Testis (tissue), 2 donors: ENCODE measurements at regions not wholly inside any gene's neighbourhood (a gene's known extent, or its start where the extent isn't known, plus 50 kb on each side); places are given as distances from the start of the nearest gene placed in this dataset.

Source experiments
- DNase-seq: peaks from one replicate; pipeline ENCODE4 v3.0.0-alpha.2; 2019
- H3K27ac ChIP-seq, 2 donors: fragments of 200-600 bp; sonication (generic); one replicate each; pipeline ENCODE4 v1.5.1; 2019
- H3K27me3 ChIP-seq: fragments of 200-600 bp; sonication (generic); one replicate; pipeline ENCODE4 v1.5.1; 2019
- H3K36me3 ChIP-seq: fragments of 200-600 bp; sonication (generic); one replicate; pipeline ENCODE4 v1.5.1; 2017; ENCODE audit warnings: low read depth; ENCODE audit errors: missing control alignments
- H3K4me1 ChIP-seq: fragments of 200-600 bp; sonication (generic); one replicate; pipeline ENCODE4 v1.5.1; 2019
- H3K4me3 ChIP-seq, 2 donors: fragments of 200-600 bp; sonication (generic); one replicate each; pipeline ENCODE4 v1.5.1; 2017 to 2019
- H3K9me3 ChIP-seq: fragments of 200-600 bp; sonication (generic); one replicate; pipeline ENCODE4 v1.5.1; 2017
- POLR2A ChIP-seq: fragments of 450-650 bp; IDR thresholded peaks from one replicate; pipeline ENCODE4 v1.6.1; 2017; ENCODE audit warnings: antibody characterized with exemption, mild to moderate bottlenecking, moderate library complexity
- whole genome bisulfite sequencing, 2 donors: methylation state at CpG; one replicate each; pipeline ENCODE4 v1.1.5; 2018; 5-methylcytosine and 5-hydroxymethylcytosine counted together
- intact Hi-C: fragments of 100-400 bp; cut with DNase I; formaldehyde crosslinking; loops from one replicate; pipeline ENCODE4 v1.15.1; 2023; ENCODE audit warnings: low total_unique reads
- TF ChIP-seq, protein P1 (sequence below), 3 experiments: fragments of 450-650 bp in 2 of 3; fragments of 200-600 bp in 1 of 3; sonication (generic) in 1 of 3; IDR thresholded peaks; one replicate each; pipeline ENCODE4 v1.5.1; 2016 to 2019; ENCODE audit warnings: antibody characterized with exemption in 3 of 3, mild to moderate bottlenecking in 2 of 3, moderate library complexity in 1 of 3

DNA sequence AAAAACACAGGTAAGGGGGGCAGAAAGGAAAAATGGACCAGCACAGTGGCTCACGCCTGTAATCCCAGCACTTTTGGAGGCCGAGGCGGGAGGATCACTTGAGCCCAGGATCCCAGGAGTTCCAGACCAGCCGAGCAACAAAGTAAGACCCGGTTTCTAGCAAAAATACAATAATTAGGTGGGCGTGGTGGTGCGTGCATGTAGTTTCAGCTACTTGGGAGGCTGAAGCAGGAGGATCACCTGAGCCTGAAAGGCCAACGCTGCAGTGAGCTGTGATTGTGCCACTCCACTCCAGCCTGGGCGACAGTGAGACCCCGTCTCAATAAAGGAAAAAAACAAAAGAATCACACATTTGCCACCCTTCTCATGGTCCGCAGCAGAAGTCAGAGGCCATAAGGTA lies 519.4 kb downstream of the BRD1 start:
- Histone ChIP-seq H3K9me3 (no peaks in the 10 kb centered on the region), H3K4me3 (no peak overlapping the region), H3K27me3 (no peaks in the 10 kb centered on the region), H3K27ac (no peak overlapping the region), H3K4me1 (no peaks in the 10 kb centered on the region), H3K36me3 (no peaks in the 10 kb centered on the region)
- WGBS, 2 donors = 89 to 91% methylated on average over 11 of the region's 11 CpGs
- peak; percentile 8 for DNase-seq
- TF ChIP-seq, protein P1, sequence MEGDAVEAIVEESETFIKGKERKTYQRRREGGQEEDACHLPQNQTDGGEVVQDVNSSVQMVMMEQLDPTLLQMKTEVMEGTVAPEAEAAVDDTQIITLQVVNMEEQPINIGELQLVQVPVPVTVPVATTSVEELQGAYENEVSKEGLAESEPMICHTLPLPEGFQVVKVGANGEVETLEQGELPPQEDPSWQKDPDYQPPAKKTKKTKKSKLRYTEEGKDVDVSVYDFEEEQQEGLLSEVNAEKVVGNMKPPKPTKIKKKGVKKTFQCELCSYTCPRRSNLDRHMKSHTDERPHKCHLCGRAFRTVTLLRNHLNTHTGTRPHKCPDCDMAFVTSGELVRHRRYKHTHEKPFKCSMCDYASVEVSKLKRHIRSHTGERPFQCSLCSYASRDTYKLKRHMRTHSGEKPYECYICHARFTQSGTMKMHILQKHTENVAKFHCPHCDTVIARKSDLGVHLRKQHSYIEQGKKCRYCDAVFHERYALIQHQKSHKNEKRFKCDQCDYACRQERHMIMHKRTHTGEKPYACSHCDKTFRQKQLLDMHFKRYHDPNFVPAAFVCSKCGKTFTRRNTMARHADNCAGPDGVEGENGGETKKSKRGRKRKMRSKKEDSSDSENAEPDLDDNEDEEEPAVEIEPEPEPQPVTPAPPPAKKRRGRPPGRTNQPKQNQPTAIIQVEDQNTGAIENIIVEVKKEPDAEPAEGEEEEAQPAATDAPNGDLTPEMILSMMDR (IDR thresholded peaks at IDR 0.05) = no peak
- TF ChIP-seq POLR2A = no peak
- intact Hi-C loops = no loop called here

DNA sequence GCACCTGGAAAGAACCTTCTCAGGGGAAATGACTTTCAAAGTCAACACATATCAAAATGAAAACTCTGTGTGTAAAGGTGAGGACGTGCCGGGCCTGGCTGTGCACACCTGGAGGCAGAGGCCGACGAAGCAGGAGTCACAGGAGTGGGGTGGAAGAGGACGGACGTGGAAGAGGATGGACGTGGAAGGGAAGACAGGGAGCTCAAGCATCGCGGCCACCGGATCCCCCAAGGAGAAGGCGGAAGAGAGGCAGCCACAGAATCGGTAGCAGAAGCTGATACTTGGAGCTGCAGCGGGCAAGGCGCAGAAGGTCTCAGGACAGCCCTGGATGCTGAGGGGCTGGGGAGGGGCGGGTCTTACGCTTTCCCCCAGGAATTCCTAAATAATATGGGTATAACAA lies 519.8 kb downstream of the BRD1 start:
- H3K9me3 ChIP-seq = no peaks in the 10 kb centered on the region
- 88 to 92% methylated on average over 16 of the region's 16 CpGs for WGBS, 2 donors
- H3K27ac ChIP-seq = no peak overlapping the region
- intact Hi-C loops = no loop called here
- no peaks in the 10 kb centered on the region for H3K4me1 ChIP-seq
- DNase-seq = peak; percentile 11
- TF ChIP-seq, protein P1 (IDR thresholded peaks at IDR 0.05) = no peak
- no peak for TF ChIP-seq POLR2A
- no peaks in the 10 kb centered on the region for H3K36me3 ChIP-seq
- H3K27me3 ChIP-seq = no peaks in the 10 kb centered on the region
- H3K4me3 ChIP-seq = no peak overlapping the region

DNA sequence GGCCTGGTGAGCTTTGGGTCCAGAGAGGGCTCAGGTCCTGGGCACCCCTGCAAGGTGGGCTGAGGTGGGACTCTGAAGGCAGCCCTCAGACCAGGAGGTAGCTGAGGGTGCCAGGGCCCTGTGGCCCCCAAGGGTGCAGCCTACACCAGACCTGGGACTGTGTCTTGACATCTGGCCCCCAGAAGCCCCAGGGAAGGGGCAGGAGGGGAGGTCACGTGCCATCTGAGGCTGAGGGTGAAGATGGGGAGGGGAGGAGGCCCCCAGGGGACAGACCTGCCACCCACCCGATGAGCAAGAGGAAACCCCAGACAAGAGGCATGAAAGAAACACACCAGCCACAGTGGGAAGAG lies 520.2 kb downstream of the BRD1 start:
- DNase-seq = peak; percentile 1
- no peak overlapping the region for H3K4me3 ChIP-seq
- no peaks in the 10 kb centered on the region for H3K36me3 ChIP-seq
- H3K4me1 ChIP-seq = no peaks in the 10 kb centered on the region
- no peak for TF ChIP-seq POLR2A
- TF ChIP-seq, protein P1 (IDR thresholded peaks at IDR 0.05) = no peak
- WGBS, 2 donors = 72% methylated on average over 2 of the region's 2 CpGs; no CpG with 5 or more reads in 1 of the 2 donors
- no peak overlapping the region for H3K27ac ChIP-seq
- no peaks in the 10 kb centered on the region for H3K9me3 ChIP-seq
- no peaks in the 10 kb centered on the region for H3K27me3 ChIP-seq
- intact Hi-C loops = no loop called here

DNA sequence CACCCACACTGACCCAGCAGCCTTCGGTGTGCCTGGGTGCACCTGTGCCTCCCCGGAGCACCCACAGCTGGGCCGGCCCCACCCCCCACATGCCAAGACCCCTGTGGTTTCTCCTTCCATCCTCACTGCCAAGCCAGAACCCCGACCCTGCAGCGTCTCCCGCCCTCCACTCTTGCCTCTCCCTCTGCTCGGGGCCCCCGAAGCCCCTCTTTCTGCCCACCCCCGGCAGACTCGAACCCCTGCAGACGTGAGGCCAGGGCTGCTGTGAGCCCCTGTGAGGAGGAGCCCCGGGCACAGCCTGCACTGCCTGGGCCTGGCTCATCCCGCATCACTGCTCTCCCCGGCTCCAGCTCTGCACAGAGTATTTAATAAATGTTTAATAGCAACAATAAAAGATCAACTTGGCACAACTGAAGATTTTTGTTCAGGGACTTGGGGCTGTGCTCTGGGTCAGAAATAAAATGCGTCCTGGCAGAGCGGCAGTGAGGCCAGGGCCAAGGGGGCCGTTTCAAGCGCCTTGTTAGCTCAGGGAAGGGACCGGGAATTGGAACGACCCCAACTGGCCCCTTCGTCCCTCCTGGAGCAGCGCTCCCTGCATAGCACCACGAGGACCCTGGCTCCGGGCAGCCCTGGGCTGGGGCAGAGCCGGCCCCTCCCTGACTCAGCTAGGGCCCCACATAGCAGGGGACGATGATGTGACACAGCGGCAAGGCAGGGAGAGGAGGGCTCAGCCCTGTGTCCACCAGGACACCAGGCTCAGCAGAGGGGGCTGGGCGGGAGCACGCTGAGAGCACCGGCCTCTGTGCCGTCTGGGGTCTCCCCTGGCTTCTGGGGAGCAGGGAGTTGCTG lies 520.8 kb downstream of the BRD1 start:
- Histone ChIP-seq H3K9me3 (no peaks in the 10 kb centered on the region), H3K27ac (no peak overlapping the region), H3K27me3 (no peaks in the 10 kb centered on the region), H3K4me3 (no peak overlapping the region), H3K36me3 (no peaks in the 10 kb centered on the region), H3K4me1 (no peaks in the 10 kb centered on the region)
- intact Hi-C loops = no loop called here
- 65 to 68% methylated on average over 23 to 31 of the region's 31 CpGs for WGBS, 2 donors
- TF ChIP-seq, protein P1 (IDR thresholded peaks at IDR 0.05) = no peak
- no peak for TF ChIP-seq POLR2A
- DNase-seq = peak; percentile 14
